GM18505 (cell line): ENCODE measurements at regions not wholly inside any gene's neighbourhood (a gene's known extent, or its start where the extent isn't known, plus 50 kb on each side); places are given as distances from the start of the nearest gene placed in this dataset.
"Not testable (repeated sequence)": the region's sequence is repeated elsewhere in the genome, so short reads cannot be mapped to it uniquely, and the experiment has no call there.

Source experiments
- ATAC-seq: cut with Tn5 transposase; IDR thresholded peaks from one replicate; pipeline ENCODE4 v1.9.1; 2021; ENCODE audit not compliant: unreplicated experiment
- POLR2A ChIP-seq: IDR thresholded peaks from 4 replicates; pipeline ENCODE4 v1.6.1; 2011; ENCODE audit warnings: borderline replicate concordance; ENCODE audit not compliant: insufficient read depth, insufficient read length; ENCODE audit errors: extremely low read depth

- no peak for ATAC-seq
- no peak for TF ChIP-seq POLR2A
Measured at GRCh38 chr17:31738067-31738466, 121.0 kb downstream of the COPRS start.

- TF ChIP-seq POLR2A, result no peak
- no peak for ATAC-seq
Measured at GRCh38 chr17:31736855-31737625, 122.0 kb downstream of the COPRS start.

GRCh38 chr17:31733326-31733725 lies 125.7 kb downstream of the COPRS start:
- TF ChIP-seq POLR2A, result no peak
- ATAC-seq, result no peak

GRCh38 chr17:31731585-31732154 lies 127.4 kb downstream of the COPRS start:
- ATAC-seq, result not testable (repeated sequence)

GRCh38 chr17:31731118-31731517 lies 127.9 kb downstream of the COPRS start:
- ATAC-seq, result no peak
- TF ChIP-seq POLR2A, result no peak

GRCh38 chr17:31726980-31727427 lies 132.0 kb downstream of the COPRS start:
- no peak for ATAC-seq
- no peak for TF ChIP-seq POLR2A

- no peak for ATAC-seq
- TF ChIP-seq POLR2A, result no peak
Measured at GRCh38 chr17:31724619-31725018, 134.4 kb downstream of the COPRS start.

DNA sequence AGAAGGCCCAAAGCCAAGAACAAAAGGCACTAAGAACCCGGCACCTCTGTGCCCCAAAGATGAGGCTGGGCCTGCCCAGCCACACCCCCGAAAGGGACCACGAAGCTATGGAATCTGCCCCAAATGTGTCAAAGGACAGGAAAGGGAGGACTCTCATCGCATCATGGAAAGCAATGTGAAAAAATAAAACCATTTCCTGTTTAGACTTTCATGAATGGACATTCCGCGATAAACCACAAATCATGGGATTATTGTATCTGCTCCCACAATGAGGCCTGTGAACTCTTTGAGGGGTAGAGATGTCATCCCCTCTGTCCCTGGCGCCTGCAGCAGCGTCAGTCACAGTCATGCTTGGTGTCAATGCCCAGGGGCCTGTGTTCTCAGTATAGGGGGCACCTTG lies 135.0 kb downstream of the COPRS start:
- no peak for TF ChIP-seq POLR2A
- no peak for ATAC-seq

DNA sequence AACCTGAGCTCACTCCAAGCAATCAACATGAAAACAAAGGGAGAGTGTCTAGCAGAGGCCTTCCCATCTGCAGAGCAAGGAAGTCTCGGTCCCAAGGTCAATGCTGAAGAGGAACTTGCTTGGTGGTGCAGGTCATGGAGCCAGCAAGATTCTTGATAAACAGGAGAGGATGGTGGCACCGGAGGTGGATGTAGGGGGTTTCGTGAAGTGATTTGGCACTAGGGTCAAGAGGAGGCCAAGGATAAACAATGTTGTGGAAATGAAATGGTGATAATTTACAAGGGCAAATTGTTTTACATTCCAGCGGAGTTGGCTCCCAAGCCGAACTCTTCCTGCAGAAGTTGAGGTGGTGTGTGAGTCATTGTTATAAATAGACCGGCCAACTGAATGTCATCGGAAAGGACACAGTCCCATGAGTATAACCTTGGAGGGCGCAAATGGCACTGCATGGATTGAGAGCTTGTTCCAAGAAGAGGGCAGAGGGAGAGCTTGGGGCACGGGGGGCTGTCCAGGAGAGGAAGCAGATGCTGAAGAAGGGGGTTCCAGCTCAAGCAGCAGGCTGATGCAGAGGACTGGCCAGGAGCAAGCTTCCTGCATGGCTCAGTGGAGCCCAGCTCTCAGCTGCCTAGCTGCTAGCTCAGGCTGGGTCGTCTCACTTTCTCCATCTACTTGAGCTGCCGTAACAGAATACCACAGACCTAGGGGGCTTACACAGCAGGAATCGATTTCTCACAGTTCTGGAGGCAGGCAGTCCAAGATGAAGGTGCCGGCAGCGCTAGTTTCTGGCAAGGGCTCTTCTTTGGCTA lies 136.6 kb downstream of the COPRS start:
- no peak for ATAC-seq
- TF ChIP-seq POLR2A, result no peak

GRCh38 chr17:31721291-31722025 lies 137.6 kb downstream of the COPRS start:
- no peak for ATAC-seq
- no peak for TF ChIP-seq POLR2A

- not testable (repeated sequence) for ATAC-seq
Measured at GRCh38 chr17:31717251-31717650, 141.8 kb downstream of the COPRS start.

GRCh38 chr17:31715446-31715845 lies 143.6 kb downstream of the COPRS start:
- no peak for ATAC-seq
- no peak for TF ChIP-seq POLR2A

DNA sequence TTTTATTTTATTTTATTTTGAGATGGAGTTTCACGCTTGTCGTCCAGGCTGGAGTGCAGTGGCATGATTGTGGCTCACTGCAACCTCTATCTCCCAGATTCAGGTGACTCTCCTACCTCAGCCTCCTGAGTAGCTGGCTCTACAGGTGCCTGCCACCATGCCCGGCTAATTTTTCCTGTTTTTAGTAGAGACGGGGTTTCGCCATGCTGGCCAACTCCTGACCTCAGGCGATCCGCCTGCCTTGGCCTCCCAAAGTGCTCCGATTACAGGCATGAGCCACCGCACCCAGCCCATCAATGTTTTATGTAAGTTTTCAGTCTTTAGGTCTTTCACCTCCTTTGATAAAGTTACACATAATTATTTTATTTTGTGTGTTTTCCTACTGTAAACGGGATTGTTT lies 154.6 kb downstream of the COPRS start:
- ATAC-seq, result no peak
- TF ChIP-seq POLR2A, result no peak
